ENCODE measurements at regions not wholly inside any gene's neighbourhood (a gene's known extent, or its start where the extent isn't known, plus 50 kb on each side); places are given as distances from the start of the nearest gene placed in this dataset.

- Histone ChIP-seq H3K4me2 (ENCODE audit: low read length) (no peak overlapping the region), H3K36me3 (ENCODE audit: insufficient read depth, low read length) (no peaks in the 10 kb centered on the region), H3K79me2 (replicated peaks; ENCODE audit: insufficient read depth, low read length) (no peaks in the 10 kb centered on the region), H3K4me3 (ENCODE audit: low read length) (no peak overlapping the region), H3K27ac (ENCODE audit: low read length) (no peak overlapping the region), H4K20me1 (ENCODE audit: insufficient read depth) (no peaks in the 10 kb centered on the region), H3K9me2 (ENCODE audit: insufficient read depth, low read length) (no peaks in the 10 kb centered on the region), H3K9ac (ENCODE audit: low read length) (no peak overlapping the region), H3F3A (ENCODE audit: insufficient read depth, low read length, poor library complexity, severe bottlenecking) (no peaks in the 10 kb centered on the region), H3K9me3 (ENCODE audit: low read length) (no peaks in the 10 kb centered on the region), H3K27me3 (ENCODE audit: insufficient read depth, low read depth, low read length) (no peaks in the 10 kb centered on the region), H2AFZ (ENCODE audit: low read depth, low read length) (no peak overlapping the region)
- TF ChIP-seq, protein P1, sequence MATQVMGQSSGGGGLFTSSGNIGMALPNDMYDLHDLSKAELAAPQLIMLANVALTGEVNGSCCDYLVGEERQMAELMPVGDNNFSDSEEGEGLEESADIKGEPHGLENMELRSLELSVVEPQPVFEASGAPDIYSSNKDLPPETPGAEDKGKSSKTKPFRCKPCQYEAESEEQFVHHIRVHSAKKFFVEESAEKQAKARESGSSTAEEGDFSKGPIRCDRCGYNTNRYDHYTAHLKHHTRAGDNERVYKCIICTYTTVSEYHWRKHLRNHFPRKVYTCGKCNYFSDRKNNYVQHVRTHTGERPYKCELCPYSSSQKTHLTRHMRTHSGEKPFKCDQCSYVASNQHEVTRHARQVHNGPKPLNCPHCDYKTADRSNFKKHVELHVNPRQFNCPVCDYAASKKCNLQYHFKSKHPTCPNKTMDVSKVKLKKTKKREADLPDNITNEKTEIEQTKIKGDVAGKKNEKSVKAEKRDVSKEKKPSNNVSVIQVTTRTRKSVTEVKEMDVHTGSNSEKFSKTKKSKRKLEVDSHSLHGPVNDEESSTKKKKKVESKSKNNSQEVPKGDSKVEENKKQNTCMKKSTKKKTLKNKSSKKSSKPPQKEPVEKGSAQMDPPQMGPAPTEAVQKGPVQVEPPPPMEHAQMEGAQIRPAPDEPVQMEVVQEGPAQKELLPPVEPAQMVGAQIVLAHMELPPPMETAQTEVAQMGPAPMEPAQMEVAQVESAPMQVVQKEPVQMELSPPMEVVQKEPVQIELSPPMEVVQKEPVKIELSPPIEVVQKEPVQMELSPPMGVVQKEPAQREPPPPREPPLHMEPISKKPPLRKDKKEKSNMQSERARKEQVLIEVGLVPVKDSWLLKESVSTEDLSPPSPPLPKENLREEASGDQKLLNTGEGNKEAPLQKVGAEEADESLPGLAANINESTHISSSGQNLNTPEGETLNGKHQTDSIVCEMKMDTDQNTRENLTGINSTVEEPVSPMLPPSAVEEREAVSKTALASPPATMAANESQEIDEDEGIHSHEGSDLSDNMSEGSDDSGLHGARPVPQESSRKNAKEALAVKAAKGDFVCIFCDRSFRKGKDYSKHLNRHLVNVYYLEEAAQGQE (IDR thresholded peaks at IDR 0.05; ENCODE audit: borderline replicate concordance) = no peak
- TF ChIP-seq, protein P2, sequence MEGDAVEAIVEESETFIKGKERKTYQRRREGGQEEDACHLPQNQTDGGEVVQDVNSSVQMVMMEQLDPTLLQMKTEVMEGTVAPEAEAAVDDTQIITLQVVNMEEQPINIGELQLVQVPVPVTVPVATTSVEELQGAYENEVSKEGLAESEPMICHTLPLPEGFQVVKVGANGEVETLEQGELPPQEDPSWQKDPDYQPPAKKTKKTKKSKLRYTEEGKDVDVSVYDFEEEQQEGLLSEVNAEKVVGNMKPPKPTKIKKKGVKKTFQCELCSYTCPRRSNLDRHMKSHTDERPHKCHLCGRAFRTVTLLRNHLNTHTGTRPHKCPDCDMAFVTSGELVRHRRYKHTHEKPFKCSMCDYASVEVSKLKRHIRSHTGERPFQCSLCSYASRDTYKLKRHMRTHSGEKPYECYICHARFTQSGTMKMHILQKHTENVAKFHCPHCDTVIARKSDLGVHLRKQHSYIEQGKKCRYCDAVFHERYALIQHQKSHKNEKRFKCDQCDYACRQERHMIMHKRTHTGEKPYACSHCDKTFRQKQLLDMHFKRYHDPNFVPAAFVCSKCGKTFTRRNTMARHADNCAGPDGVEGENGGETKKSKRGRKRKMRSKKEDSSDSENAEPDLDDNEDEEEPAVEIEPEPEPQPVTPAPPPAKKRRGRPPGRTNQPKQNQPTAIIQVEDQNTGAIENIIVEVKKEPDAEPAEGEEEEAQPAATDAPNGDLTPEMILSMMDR (IDR thresholded peaks at IDR 0.05; ENCODE audit: poor library complexity, severe bottlenecking) = no peak
- no peak for TF ChIP-seq EP300 (conservative IDR thresholded peaks at IDR 0.05; ENCODE audit: poor library complexity, severe bottlenecking)
- TF ChIP-seq EZH2 (IDR thresholded peaks at IDR 0.05; ENCODE audit: borderline replicate concordance, insufficient read depth, low read length, poor library complexity, severe bottlenecking) = no peak
Observed at GRCh38 chr5:62690421-62690820, 111.8 kb downstream of the LRRC70 start.

GRCh38 chr5:62689599-62690368 is 111.2 kb downstream of the LRRC70 start:
- Histone ChIP-seq H4K20me1 (ENCODE audit: insufficient read depth) (no peaks in the 10 kb centered on the region), H3K27me3 (ENCODE audit: insufficient read depth, low read depth, low read length) (no peaks in the 10 kb centered on the region), H3K36me3 (ENCODE audit: insufficient read depth, low read length) (no peaks in the 10 kb centered on the region), H3K9ac (ENCODE audit: low read length) (no peak overlapping the region), H3K27ac (ENCODE audit: low read length) (no peak overlapping the region), H3K9me3 (ENCODE audit: low read length) (no peaks in the 10 kb centered on the region), H3K79me2 (replicated peaks; ENCODE audit: insufficient read depth, low read length) (no peaks in the 10 kb centered on the region), H3F3A (ENCODE audit: insufficient read depth, low read length, poor library complexity, severe bottlenecking) (no peaks in the 10 kb centered on the region), H3K9me2 (ENCODE audit: insufficient read depth, low read length) (no peaks in the 10 kb centered on the region), H2AFZ (ENCODE audit: low read depth, low read length) (no peak overlapping the region), H3K4me2 (ENCODE audit: low read length) (no peak overlapping the region), H3K4me3 (ENCODE audit: low read length) (no peak overlapping the region)
- no peak for TF ChIP-seq TAF1 (IDR thresholded peaks at IDR 0.05; ENCODE audit: low read depth)
- no peak for TF ChIP-seq EZH2 (IDR thresholded peaks at IDR 0.05; ENCODE audit: borderline replicate concordance, insufficient read depth, low read length, poor library complexity, severe bottlenecking)
- TF ChIP-seq, protein P2 (IDR thresholded peaks at IDR 0.05; ENCODE audit: poor library complexity, severe bottlenecking) = no peak
- no peak for TF ChIP-seq RAD21 (conservative IDR thresholded peaks at IDR 0.05)
- no peak for TF ChIP-seq EP300 (conservative IDR thresholded peaks at IDR 0.05; ENCODE audit: poor library complexity, severe bottlenecking)
- no peak for TF ChIP-seq POLR2AphosphoS5 (IDR thresholded peaks at IDR 0.05)
- TF ChIP-seq, protein P1 (IDR thresholded peaks at IDR 0.05; ENCODE audit: borderline replicate concordance) = no peak
- TF ChIP-seq MXI1 (conservative IDR thresholded peaks at IDR 0.05; ENCODE audit: poor library complexity, severe bottlenecking) = no peak
- TF ChIP-seq SMC3 (conservative IDR thresholded peaks at IDR 0.05; ENCODE audit: poor library complexity) = no peak
